Esophagus squamous epithelium (tissue), 5 donors: ENCODE measurements at regions not wholly inside any gene's neighbourhood (a gene's known extent, or its start where the extent isn't known, plus 50 kb on each side); places are given as distances from the start of the nearest gene placed in this dataset.

Source experiments
- DNase-seq: peaks from one replicate; lab custom pipeline; 2025; lab: John Stamatoyannopoulos, UW
- H3K27ac ChIP-seq, 4 donors: fragments of 200-600 bp; sonication (generic); one replicate each; pipeline ENCODE4 v1.5.1; 2016 to 2019; ENCODE audit warnings: mild to moderate bottlenecking in 1 of 4
- H3K27me3 ChIP-seq, 4 donors: fragments of 200-600 bp; sonication (generic); 1 replicate in 3 of 4; 2 replicates in 1 of 4; pipeline versions ENCODE4 v1.5.1 to v1.6.0; 2017 to 2021; ENCODE audit warnings: antibody characterized with exemption in 1 of 4
- H3K36me3 ChIP-seq, 3 donors: fragments of 200-600 bp; sonication (generic); one replicate each; pipeline ENCODE4 v1.5.1; 2016 to 2019
- H3K4me1 ChIP-seq, 3 donors: fragments of 200-600 bp; sonication (generic); one replicate each; pipeline ENCODE4 v1.5.1; 2017 to 2019
- H3K4me3 ChIP-seq, 4 donors: fragments of 200-600 bp; sonication (generic); 1 replicate in 3 of 4; 2 replicates in 1 of 4; pipeline ENCODE4 v1.5.1; 2016 to 2019; ENCODE audit warnings: mild to moderate bottlenecking in 2 of 4, moderate library complexity in 1 of 4
- H3K9me3 ChIP-seq, 3 donors: fragments of 200-600 bp; sonication (generic); one replicate each; pipeline ENCODE4 v1.5.1; 2016 to 2019
- POLR2A ChIP-seq, 4 donors: fragments of 450-650 bp; IDR thresholded peaks; one replicate each; pipeline ENCODE4 v1.6.1; 2017; ENCODE audit warnings: antibody characterized with exemption in 4 of 4, mild to moderate bottlenecking in 4 of 4, moderate library complexity in 3 of 4
- WGBS, 2 donors: methylation state at CpG; one replicate each; pipeline ENCODE4 v1.1.5; 2018; 5-methylcytosine and 5-hydroxymethylcytosine counted together
- intact Hi-C: fragments of 100-400 bp; cut with DNase I; formaldehyde crosslinking; loops from one replicate; pipeline ENCODE4 v1.15.0; 2022
- TF ChIP-seq, protein P1 (sequence below), 6 experiments: fragments of 450-650 bp in 4 of 6; fragments of 200-600 bp in 2 of 6; sonication (generic) in 2 of 6; IDR thresholded peaks; one replicate each; pipeline ENCODE4 v1.5.1; 2016 to 2019; ENCODE audit warnings: antibody characterized with exemption in 6 of 6, mild to moderate bottlenecking in 4 of 6, moderate library complexity in 4 of 6
- donor health status: DM: yes; HTN: yes; CAD: no.

DNA sequence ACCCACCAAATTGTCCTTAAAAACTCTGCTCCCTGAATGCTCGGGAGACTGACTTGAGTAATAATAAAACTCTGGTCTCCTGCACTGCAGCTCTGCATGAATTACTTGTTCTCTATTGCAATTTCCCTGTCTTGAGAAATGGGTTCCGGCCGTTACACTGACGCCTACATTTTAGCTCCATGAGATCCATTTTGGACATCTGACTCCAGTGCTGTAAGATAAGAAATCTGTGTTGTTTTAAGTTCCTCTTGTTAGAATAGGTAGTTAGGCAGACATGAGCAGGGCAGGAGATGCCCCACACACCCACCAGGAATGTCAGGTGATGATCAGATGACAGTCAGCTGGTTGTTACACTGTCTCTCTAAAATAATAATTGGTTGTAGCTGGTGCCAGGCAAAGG lies 125.8 kb upstream of the SHB start:
- H3K4me1 ChIP-seq: peaks cover 0 to 33% (median 8%) of the 10 kb centered on the region in 3 donors
- TF ChIP-seq, protein P1, sequence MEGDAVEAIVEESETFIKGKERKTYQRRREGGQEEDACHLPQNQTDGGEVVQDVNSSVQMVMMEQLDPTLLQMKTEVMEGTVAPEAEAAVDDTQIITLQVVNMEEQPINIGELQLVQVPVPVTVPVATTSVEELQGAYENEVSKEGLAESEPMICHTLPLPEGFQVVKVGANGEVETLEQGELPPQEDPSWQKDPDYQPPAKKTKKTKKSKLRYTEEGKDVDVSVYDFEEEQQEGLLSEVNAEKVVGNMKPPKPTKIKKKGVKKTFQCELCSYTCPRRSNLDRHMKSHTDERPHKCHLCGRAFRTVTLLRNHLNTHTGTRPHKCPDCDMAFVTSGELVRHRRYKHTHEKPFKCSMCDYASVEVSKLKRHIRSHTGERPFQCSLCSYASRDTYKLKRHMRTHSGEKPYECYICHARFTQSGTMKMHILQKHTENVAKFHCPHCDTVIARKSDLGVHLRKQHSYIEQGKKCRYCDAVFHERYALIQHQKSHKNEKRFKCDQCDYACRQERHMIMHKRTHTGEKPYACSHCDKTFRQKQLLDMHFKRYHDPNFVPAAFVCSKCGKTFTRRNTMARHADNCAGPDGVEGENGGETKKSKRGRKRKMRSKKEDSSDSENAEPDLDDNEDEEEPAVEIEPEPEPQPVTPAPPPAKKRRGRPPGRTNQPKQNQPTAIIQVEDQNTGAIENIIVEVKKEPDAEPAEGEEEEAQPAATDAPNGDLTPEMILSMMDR (IDR thresholded peaks at IDR 0.05): no peak
- no peak for TF ChIP-seq POLR2A (IDR thresholded peaks at IDR 0.05)
- no peak overlapping the region for H3K4me3 ChIP-seq
- no peaks in the 10 kb centered on the region for H3K27me3 ChIP-seq
- intact Hi-C loops: no loop called here
- WGBS, 2 donors: 84 to 86% methylated on average over 4 of the region's 4 CpGs
- no peaks in the 10 kb centered on the region for H3K36me3 ChIP-seq
- no peak overlapping the region for H3K27ac ChIP-seq
- H3K9me3 ChIP-seq: no peaks in the 10 kb centered on the region
- no peak for DNase-seq

DNA sequence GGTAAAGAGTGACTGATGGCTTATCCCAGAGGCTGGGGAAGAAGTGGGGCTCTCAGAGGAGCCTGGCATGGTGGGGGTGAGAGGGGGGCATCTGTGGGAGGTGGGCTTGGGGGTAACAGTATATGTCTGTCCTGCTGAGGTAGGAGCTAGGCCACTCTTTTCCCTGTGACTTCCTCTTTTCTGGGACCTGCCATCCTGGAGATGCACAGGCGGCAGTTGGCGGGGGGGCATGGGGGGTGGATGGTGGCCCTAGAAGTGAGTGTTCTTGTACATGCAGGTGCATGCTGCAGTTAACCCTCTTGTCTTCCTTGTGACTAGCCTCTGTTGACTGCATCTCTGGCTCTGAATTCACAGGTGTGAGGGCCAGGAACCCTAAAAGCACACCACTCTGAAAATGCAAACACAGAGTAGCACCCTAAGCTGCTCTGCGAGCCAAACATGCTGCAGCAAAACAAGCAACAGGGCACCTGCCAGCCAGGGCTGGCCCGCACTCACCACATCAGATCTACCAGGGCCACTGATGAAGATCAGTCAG lies 123.8 kb upstream of the SHB start:
- Histone ChIP-seq H3K4me3 (no peak overlapping the region), H3K36me3 (no peaks in the 10 kb centered on the region), H3K27ac (no peak overlapping the region), H3K9me3 (no peaks in the 10 kb centered on the region), H3K4me1 (peaks cover 0 to 33% (median 8%) of the 10 kb centered on the region in 3 donors), H3K27me3 (no peaks in the 10 kb centered on the region)
- no peak for DNase-seq
- 48 to 56% methylated on average over 2 to 3 of the region's 4 CpGs for WGBS, 2 donors
- TF ChIP-seq, protein P1 (IDR thresholded peaks at IDR 0.05): no peak
- no peak for TF ChIP-seq POLR2A (IDR thresholded peaks at IDR 0.05)
- intact Hi-C loops: no loop called here

DNA sequence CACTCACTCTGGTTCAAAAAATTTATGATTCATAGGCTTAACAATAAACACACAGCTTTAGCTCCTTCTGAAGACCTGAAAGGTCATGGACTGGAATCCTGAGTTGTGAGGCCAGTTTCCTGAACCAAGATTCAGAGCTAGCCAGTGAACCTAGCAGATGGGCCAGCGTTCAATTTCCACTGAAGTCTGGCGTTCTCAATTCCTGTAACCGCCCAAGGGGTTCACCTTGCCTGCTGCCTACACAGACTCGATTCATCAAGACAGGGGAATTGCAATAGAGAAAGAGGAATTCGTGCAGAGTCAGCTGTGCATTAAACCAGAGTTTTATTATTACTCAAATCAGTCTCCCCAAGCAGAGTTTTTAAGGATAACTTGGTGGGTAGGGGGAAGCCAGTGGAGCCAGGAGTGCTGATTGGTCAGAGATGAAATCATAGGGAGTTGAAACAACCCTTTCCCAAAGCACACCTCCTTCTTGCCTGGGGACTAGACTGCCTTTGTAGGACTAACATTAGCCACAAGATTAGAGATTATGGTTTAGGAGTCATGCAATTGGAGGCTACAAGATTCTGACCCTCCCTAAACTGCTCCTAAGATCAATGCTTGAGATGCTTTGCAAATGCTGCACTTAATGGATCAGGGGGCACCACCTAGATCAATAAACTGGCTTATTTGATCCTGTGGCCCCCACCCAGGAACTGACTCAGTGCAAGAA lies 117.5 kb upstream of the SHB start:
- H3K36me3 ChIP-seq: no peaks in the 10 kb centered on the region
- intact Hi-C loops: no loop called here
- H3K4me3 ChIP-seq: no peak overlapping the region
- no peak for TF ChIP-seq POLR2A (IDR thresholded peaks at IDR 0.05)
- TF ChIP-seq, protein P1 (IDR thresholded peaks at IDR 0.05): no peak
- no peak for DNase-seq
- H3K9me3 ChIP-seq: no peaks in the 10 kb centered on the region
- 63 to 85% methylated on average over 5 of the region's 5 CpGs for WGBS, 2 donors
- H3K27ac ChIP-seq: no peak overlapping the region
- H3K27me3 ChIP-seq: no peaks in the 10 kb centered on the region
- peaks cover 0 to 28% (median 8%) of the 10 kb centered on the region in 3 donors for H3K4me1 ChIP-seq

DNA sequence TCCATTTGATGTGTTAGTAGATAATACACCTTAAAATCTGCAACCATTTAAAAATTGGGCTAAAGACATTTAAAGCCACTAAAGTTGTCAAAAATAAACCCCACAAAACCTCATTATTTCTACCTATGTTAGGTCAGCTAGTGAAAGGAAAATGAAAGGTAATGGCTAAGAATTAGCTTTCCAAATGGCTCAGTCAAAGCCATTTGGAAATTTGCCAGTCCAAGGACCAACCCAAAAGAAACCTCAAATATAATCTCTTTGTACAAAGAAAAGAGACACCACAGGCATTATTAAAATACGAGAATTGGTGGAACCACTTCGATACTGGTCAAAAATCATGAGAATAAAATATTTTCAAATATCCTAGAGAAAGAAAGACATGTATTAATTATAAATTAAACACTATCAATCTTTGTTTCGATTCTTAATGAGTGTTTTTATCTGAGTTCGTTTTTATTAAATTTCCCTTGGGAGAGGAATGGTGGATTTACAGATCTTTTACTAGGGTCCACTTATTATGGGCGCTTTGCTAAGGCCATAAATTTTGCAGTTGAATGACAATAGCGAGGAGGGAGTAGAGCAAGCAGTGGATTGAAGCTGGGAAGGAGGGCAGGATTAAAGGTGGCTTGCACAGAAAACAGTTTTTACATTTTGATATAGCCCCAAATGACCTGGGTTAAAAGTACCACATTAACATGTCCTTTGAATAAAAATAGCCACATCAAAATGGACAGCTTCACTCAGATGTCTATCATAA lies 116.8 kb upstream of the SHB start:
- Histone ChIP-seq H3K27me3 (no peaks in the 10 kb centered on the region), H3K36me3 (no peaks in the 10 kb centered on the region), H3K4me3 (no peak overlapping the region), H3K27ac (no peak overlapping the region), H3K9me3 (no peaks in the 10 kb centered on the region), H3K4me1 (peaks cover 0 to 35% (median 12%) of the 10 kb centered on the region in 3 donors)
- intact Hi-C loops: no loop called here
- WGBS, 2 donors: 84 to 85% methylated on average over 6 of the region's 6 CpGs
- DNase-seq: no peak
- TF ChIP-seq, protein P1 (IDR thresholded peaks at IDR 0.05): no peak
- TF ChIP-seq POLR2A (IDR thresholded peaks at IDR 0.05): no peak

DNA sequence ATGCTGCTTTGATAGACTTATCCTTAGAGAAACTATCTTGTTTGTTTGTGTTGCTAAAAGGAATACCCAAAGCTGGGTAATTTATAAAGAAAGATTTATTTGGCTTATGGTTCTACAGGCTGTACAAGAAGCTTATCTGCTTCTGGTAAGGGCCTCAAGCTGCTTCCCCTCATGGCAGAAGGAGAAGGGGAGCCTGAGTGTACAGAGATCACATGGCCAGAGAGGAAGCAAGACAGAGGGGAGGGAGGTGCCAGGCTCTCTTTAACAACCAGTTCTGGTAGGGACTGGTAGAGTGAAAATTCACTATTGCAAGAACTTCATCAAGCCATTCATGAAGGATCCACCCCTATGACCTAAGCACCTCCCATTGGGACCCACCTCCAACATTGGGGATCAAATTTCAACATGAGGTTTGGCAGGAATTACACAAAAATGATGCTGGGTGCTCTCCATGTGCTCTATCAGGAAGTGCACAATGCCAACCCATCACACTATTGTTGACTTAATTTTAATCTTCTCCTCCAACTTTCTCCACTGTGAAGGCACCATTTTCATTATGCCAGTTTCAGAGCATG lies 115.1 kb upstream of the SHB start:
- Histone ChIP-seq H3K4me1 (peaks cover 0 to 45% (median 12%) of the 10 kb centered on the region in 3 donors), H3K27me3 (no peaks in the 10 kb centered on the region), H3K9me3 (no peaks in the 10 kb centered on the region), H3K4me3 (no peak overlapping the region), H3K27ac (peak overlapping the region in 1 of 4 donors; percentile 42), H3K36me3 (no peaks in the 10 kb centered on the region)
- intact Hi-C loops: no loop called here
- TF ChIP-seq, protein P1 (IDR thresholded peaks at IDR 0.05): no peak
- TF ChIP-seq POLR2A (IDR thresholded peaks at IDR 0.05): no peak
- DNase-seq: no peak
